DMS153 (cell line): ENCODE measurements at regions not wholly inside any gene's neighbourhood (a gene's known extent, or its start where the extent isn't known, plus 50 kb on each side); places are given as distances from the start of the nearest gene placed in this dataset.

Experiments
- DNase-seq: peaks from one replicate; lab custom pipeline; 2025; lab: John Stamatoyannopoulos, UW

DNA sequence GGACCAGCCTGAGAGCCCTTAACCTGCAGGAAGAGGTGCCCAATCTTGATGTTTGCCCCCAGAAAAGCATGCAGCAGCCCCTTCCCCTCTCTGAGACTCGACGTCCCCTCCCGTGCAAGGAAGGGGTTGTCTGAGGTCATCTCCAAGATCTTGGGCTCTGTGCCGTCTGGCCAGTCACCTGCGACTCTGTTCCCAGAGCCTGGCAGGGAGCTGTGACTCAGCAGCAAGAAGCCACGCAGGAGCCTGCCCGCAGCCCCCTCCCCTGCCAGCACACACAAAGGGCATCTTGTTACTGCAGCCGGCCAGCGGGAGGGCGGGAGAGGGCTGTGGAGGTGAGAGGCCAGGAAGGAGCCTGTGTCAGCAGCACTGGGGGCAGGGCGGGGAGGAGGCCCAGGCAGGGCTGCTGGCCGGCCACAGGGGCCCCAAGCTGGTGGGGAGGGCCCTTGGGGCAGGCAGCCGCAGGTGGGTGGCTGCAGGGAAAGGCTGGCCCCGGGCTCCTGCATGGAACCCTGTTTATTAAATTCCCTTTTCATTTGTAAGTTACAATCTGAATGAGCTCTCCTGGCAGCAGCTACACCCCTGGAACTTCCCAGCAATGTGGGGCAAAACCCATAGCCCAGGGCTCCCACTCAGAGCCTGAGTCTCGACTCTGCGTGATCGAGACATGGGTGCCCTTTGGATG is 103.7 kb upstream of the ZMIZ1 start:
- DNase-seq = peak; percentile 82

DNA sequence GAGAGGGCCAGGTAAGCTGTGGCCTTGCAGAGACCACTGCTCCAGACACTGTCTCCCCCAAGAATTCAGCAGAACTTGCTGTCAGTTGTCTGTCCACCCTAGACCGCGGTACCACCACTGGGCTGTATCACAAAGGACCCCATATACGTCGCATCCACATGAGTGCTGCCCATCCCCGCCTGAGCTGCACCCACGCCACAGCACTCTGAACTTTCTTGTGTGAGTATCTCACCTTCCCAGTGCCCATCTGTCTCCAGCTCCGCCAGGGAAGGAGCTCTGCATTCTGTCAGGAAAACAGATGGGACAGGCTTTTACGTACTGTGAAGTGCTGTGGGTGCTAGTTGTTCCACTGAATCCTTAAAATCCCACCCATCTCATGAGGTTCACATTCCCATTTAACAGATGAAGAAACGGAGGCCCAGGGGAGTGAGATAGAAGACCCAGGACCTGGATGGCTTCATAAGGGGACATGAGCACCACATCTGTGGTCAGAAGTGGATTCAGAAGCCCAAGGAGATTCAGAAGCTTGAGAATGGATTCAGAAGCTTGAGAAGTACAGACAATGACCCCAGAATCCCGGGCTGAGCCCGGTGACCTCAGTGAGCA is 102.5 kb upstream of the ZMIZ1 start:
- DNase-seq = no peak

DNA sequence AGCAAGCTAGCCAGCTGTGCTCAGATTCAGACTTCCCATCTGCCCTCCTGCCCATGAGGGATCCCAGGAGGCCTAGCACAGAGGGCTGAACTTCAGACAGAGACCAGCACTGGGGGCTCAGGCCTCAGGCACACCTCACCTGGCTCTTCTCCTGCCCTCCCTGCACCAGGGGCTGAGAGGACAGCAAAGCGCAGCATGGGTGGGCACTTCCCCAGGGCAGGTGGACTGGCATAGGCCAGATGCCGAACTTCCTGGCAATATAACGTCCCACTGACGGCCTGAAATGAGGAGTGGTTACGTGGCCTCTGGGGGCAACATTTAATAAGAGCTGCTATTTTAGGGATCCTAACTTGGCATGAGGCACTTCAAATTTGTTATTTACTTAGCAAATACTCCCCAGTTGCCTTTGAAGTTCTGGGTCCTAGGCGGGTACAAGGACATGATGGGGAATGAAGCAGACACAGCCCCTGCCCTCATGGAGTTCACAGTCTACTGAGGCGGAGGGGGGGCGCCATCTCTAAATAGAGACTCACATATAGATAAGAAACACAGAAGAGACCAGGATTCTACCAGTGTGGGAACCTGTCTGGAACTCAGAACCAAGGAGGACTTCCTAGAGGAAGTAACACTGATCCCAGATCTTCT is 101.8 kb upstream of the ZMIZ1 start:
- DNase-seq = no peak

DNA sequence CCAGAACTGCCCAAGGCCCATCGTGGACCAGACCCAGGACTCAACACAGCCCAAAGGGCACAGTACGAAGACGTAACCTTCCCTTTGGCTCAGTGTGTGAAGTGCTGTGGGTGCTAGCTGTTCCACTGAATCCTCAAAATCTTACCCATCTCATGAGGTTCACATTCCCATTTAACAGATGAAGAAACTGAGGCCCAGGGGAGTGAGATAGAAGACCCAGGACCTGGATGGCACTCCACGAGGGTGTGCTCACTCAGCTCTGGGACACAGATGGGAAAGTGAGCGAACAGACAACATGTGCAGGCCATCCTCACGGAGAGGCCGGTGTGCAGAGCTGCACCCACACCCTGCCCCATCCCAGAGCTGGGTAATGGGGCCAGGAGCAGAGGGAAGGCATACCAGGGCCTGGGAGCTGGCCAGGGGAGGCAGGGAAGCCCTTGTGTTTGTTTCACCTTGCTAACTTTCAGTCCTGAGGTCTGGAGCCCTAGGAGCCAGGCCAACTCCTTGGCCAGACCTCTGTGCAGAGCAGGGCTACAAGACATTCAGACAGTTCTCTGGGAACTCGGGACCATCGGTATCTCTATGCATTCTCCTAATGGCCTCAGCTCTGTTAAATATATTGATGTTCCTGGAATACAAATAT is 100.3 kb upstream of the ZMIZ1 start:
- DNase-seq = no peak

DNA sequence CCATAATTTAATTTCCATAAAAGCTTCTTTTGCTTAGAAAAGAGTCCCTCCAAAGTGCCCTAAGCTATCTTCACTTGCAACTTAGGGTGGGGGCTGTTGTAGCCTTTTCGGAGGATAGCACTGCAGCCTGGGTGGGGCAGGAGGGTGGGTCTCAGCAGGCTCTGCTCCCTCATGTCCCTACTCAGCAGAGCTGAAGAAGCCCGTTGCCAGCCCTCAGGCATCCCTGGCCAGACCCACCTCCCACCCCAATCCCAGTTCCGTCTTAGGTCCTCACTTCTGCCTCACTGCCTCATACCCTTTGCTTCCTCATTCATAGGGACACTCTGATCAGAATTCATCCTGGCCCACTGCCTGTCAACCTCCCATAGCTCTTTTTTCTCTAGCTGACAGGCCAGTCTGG is 99.8 kb upstream of the ZMIZ1 start:
- no peak for DNase-seq

DNA sequence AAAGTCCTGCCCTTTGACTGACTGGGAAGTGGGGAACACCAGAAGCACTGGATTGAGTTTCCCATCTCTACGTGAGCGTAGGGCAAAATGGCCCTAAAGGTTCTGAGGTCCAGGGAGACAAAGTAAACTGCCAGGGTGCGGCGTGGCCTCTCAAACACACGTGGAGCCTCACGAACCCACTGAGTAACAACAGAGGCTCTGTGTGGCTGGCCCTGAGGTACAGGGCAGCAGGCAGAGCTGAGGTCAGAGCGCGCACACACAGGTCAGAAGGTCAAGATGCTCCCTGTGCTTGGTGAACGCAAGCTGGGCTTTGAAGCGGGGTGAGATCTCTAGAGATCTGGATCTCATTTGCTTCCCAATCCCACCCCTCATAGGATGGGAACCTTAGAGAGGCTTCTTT is 99.0 kb upstream of the ZMIZ1 start:
- DNase-seq = no peak

DNA sequence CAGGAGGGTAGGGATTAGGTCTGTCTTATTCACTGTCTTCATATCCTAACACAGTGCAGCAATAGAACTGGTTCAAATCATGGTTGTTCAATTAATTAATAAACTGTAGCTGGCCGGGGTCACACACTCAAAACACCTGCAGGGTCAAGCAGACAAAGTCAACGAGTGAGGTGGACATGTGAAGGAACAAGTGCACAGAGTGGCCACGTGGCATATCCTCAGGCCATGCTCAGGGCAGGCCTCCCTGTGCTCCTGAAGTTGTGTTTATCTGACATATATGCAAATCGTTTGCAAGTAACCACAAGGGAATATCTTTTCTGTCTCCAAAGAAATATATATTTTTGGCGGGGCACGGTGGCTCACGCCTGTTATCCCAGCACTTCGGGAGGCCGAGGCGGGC is 98.5 kb upstream of the ZMIZ1 start:
- no peak for DNase-seq

DNA sequence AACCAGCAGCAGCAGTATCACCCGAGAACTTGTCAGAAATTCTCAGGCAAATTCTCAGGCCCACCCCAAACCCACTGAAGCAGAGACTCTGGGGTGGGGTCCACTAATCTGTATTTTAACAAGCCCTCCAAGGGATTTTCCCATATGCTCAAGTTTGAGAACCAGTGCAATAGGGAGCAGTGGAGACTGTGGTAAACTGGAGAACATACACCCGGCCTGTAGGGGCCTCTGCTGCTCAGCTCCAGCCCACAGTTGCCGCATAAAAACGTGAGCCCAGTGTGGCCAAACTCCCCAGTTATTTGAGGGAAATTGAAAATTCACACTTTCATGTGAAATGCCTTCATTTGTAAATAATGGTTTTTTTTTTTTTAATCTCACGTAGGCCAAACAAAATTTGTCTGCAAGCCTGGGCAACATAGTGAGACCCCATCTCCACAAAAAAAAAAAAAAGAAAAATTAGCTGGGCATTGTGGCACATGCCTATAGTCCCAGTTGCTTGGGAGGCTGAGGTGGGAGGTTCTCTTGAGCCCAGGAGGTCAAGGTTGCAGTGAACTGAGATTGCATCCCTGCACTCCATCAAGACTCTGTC is 97.6 kb upstream of the ZMIZ1 start:
- no peak for DNase-seq

DNA sequence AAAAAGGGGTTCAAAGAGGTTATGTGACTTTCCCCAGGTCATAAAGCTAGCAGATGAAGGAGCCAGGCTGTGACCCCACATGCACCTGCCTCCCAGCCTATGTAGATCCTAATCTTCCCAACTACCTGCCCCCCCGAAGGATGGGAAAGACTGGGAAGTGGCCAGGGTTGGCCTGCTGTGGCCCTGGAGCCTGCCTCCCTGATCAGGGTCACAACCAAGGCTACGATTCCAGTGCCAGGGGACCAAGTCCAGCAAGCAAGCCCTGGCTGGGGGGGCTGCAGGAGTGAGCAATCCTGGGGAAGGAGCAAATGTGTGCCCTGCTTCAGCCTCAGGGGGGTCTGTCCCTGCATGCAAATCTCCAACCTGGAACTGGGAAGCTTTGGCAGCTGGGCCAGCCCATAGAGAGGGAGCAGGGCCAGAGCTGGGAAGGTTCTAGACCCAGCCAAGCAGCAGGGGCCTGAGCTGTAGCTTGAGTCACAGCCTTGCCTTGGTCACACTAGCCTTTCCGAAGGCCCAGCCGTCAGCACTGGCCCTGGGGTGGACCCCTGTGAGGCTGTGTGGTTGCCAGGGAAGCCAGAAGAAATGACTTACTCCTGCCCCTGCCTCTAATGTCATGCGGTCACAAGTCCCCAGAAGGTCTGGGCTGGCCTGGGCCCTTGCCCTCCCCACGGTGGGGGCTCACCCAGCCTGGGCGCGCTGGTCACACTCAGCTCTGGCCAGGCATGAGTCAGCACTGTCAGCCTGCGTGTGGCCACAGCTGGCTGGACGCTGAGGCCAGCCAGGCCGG is 96.4 kb upstream of the ZMIZ1 start:
- no peak for DNase-seq

DNA sequence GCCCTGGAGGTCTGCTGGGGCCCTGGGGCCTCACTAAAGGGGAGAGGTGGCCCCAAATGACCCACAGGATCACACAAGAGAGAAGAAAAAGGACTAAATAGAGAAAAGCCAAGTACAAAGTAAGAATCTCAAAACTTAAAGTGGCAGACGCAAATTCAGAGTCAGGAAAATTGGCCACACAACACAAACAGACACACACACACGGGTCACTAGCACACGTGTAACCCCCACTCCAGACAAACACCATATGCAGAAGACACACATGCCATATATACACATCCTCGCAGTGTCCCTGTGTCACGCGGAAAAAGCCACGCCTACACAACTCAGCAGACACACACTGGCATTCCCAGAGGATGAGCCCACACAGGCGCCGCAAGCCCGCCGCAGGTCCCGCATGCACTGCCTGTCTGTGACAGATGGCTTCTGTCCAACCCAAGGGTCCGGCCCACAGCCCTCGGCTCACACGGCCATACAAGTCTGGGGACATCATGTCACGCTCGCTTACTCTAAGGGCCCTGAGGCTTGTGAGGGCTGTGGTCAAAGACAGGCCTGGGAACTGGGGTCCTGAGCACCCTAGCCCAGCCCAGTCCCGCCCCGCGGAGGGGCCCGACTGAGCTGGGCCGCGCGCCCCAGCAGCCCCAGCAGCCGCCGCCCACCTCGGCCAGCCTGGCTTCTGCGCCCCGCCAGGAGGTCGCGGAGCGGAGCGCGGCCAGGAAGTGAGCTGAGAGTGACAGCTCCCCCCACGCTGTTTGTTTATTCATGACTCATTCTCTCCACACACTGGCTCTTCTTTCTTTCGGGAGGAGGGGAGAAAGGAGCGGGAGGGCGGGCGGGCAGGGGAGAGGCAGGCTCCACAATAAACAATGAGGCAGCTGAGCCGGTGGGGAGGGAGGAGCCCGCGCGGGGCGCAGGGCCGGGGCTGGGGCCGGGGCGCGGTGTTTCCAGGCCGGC is 95.5 kb upstream of the ZMIZ1 start:
- DNase-seq = peak; percentile 92

DNA sequence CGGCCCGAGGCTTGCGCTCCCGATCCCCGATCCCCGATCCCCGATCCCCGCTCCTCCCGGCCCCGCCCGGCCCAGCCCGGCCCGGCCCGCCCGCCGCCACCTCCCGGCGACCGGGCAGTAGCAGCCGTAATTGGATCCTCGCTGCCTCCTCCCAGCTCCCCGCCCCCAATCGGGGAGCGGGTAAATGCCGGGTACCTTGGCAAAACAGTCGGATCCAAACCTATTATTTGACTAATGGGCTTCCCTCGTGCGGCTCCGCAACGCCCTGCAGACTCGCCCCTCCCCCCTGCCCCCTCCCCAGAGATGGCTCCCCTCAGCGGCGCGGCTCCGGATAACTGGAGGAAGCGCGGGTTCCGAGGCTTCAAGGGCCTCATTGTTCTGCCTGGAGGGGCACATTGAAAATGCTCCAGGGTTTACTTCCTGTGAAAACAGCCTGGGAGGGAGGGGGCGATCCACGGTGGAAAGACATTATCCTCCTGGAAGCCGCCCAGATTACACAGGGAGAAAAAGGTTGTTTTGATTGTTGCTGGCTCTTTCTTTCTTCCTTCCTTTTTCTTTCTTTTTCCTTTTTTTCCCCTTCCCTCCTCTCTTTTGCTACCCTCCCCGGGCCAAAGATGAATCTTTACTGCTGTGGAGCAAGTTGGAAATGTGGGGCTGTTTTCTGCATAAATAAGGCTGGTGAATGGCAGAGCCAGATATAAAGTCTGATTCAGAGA is 94.7 kb upstream of the ZMIZ1 start:
- peak; percentile 92 for DNase-seq

DNA sequence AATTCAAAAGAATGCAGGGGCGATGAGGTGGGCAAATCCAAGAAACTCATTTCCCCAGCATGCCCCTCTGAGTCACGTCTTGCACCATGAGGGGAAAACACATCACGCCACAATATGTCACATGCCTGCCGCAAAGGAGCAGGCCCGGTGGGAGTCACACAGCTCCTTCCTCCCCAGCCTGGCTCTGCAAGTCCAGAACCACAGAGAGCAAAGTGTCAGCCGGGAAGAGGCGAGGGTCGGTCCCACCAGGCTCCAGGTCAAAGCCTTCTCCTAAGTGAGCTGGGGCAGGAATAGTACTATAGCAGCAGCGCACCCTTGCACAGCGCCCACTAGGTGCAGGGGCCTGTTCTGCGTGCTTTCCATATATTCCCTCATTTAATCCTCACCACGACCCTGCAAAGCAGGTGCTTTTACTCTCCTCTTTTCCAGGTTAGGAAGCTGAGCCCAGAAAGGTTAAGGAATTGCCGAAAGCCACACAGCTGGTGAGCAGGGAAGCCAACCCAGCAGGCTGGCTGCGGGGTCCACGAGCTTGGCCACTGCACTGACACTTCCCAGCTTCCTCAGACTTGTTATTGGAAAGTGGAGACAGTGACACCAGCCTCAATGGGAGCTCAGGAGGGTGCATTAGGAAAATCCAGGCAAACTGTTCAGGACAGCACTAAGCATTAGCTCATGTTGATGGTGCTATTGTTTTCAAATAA is 94.0 kb upstream of the ZMIZ1 start:
- DNase-seq = peak; percentile 65

DNA sequence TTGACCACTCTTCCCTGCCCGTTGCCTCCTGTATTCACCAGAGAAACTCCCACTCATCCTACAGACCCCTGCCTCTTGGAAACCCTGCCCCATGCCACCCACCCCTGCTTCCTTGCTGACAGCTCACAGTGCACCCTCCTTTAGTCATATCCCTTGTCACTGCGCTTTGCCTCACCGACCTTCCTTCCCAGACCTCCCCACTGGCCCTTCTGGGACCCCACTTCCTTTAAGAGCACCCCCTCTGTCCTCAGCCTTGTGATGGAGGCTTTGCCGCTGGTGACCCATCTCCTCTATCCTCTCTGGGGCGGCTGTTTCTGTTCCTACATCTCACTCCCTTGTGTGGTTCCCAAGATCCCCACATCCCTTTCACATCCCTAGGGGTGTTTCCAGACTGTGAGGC is 92.8 kb upstream of the ZMIZ1 start:
- DNase-seq = no peak

DNA sequence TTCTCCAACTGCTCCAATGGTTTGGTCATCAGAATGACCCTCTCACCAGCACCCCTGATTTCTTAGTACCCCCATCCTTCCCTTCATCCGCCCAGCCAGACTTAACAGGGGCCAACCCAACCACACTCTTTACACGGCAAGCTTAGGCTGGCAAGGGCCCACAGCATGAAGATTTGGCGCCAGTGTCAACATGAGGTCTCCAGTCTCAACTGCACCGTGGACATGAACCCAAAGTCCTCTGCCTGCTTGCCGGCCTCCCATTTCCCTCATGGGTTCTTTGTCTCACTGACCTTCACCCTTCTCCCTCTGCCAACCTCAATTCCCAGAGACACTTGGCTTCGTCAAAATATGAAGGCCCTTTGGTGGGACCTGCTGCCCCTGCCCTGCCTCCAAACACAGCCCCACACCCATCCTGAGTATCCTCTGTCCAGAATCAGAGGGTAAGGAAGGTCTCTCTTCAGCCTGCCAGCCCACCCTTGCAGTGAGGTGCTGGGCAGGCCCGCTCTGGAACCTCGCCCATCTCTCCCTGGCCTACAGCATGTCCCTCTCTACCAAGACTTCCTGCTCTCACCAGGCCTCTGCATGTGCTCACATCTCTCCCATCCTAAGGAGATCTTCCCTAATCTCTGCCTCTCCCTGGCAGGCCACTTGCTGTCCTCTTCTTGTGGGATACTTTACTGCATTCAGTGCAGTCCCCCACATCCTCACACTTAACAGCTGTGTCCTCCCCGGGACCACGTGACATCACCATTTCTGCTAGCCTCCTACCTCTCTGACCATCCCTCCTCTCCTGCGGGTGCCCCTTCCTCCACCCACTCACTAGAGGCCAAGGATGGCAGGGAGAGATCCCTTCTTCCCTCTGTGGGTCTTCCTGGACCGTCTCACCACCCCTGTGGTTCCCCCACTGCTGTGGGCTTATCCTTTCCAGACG is 91.7 kb upstream of the ZMIZ1 start:
- no peak for DNase-seq

DNA sequence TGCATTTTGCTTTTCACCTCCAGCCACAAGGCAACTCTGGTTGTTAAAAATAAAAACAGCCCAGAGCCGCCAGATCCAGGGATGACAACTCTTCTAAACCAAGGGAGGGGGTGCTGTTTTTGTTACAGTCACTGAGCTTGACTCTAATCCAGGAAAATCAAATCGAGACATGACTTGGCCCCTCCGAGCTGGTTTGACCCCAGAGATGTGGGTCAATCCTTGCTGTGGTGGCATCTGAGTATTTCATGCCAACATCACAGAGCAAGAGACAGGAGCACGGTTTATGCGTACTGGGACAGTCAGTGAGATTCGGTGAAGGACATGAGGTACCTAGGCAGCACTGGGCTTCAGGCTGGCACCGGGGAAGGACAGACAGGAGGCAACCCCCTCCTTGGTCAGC is 88.8 kb upstream of the ZMIZ1 start:
- no peak for DNase-seq

DNA sequence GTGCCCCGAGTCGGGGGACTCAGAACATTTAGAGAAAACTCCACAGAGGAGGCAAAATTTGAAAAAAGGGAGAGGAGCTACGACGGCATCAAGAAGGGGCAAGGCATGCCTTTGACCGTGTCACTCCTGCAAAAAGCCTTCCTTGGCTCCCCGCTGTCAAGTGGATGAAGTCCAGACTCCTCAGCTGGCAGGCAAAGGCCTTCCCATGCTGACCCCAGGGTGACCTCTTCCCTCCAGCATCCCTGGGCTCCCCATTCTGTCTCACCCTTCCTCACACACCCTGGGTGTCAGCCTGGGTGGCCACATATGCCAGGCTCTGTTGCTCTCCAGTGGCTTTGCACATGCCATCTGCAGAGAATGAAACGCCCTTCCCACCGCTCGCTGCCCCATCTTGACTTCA is 88.4 kb upstream of the ZMIZ1 start:
- no peak for DNase-seq

DNA sequence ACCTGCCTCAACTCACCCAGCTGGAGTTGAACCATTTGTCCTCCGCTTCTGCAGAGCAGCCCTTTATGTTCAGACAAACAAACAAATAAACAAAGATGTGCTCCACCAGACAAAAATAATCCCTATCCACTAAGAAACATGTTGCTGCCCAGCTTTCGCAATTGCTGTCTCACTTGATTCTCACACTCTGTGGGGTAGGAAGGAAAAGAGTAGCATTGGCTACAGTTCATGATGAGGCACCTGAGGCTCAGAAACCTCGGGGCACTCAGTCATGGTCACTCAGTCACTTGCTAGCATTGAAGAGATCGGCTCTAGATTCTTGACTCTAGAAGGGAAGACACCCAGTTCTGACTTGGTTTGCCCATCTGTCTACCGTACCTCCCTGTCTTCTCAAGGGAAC is 88.0 kb upstream of the ZMIZ1 start:
- DNase-seq = no peak

DNA sequence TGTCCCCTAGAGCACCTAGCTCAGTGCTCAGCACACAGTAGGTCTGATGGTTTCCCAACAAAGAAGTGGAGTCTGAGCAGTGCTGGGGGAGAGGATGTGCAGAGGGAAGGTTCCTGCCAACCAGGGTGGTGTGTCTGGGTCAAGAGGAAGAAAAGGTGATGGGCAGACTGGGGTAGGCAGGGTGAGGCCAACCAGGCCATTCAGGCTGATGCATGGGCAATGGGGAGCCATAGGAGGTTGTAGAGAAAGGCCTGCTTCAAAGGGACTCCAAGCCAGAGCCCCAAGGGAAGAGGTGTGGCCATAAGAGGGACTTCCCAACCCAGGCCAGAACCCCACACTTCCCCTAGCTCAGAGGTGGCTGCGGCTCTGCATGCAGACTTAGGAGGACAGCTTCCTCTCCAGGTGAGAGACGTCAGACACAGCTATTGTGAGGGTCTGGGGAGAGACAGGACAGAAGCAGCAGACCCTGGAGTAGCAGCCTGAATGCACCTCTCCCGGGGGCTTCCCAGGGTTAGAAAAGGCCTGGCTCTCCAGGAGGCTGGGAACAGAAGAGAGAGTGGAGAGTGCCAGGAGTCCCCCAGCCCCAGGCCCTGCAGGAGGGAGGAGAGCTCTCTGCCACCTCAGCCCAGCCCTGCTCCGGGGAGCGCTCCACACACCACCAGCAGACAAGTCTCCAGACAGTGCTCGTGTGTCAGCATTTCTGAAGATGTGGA is 87.4 kb upstream of the ZMIZ1 start:
- DNase-seq = no peak
